Gastroesophageal sphincter (tissue), 4 donors: ENCODE measurements at regions not wholly inside any gene's neighbourhood (a gene's known extent, or its start where the extent isn't known, plus 50 kb on each side); places are given as distances from the start of the nearest gene placed in this dataset.

ENCODE experiments used
- ATAC-seq: fragments of 150-250 bp; one replicate; pipeline ENCODE4 v1.9.1; 2016; ENCODE audit warnings: mild to moderate bottlenecking, moderate library complexity
- H3K27ac ChIP-seq, 4 donors: fragments of 200-600 bp; sonication (generic) in 3 of 4; 1 replicate in 3 of 4; 2 replicates in 1 of 4; pipeline ENCODE4 v1.5.1; 2016 to 2019
- H3K27me3 ChIP-seq: fragments of 200-600 bp; sonication (generic); one replicate; pipeline ENCODE4 v1.5.1; 2019
- H3K36me3 ChIP-seq, 2 donors: fragments of 200-600 bp; sonication (generic); one replicate each; pipeline ENCODE4 v1.5.1; 2019; ENCODE audit warnings: control low read depth in 1 of 2
- H3K4me1 ChIP-seq, 3 donors: fragments of 200-600 bp; sonication (generic); 1 replicate in 2 of 3; 2 replicates in 1 of 3; pipeline ENCODE4 v1.5.1; 2016 to 2019; ENCODE audit warnings: control low read depth in 2 of 3
- H3K4me3 ChIP-seq, 2 donors: fragments of 200-600 bp; sonication (generic); one replicate each; pipeline ENCODE4 v1.5.1; 2019; ENCODE audit warnings: mild to moderate bottlenecking in 1 of 2, moderate library complexity in 1 of 2
- H3K9me3 ChIP-seq, 3 donors: fragments of 200-600 bp; sonication (generic); one replicate each; pipeline ENCODE4 v1.5.1; 2017 to 2019; ENCODE audit warnings: control low read depth in 2 of 3
- EP300 ChIP-seq: sonication (generic); formaldehyde crosslinking; IDR thresholded peaks from one replicate; pipeline ENCODE4 v1.6.1; 2017; ENCODE audit warnings: antibody characterized with exemption, mild to moderate bottlenecking
- POLR2A ChIP-seq, 2 donors: fragments of 450-650 bp; IDR thresholded peaks; one replicate each; pipeline ENCODE4 v1.6.1; 2017; ENCODE audit warnings: antibody characterized with exemption in 2 of 2, mild to moderate bottlenecking in 2 of 2, moderate library complexity in 1 of 2
- POLR2AphosphoS5 ChIP-seq: sonication (generic); formaldehyde crosslinking; IDR thresholded peaks from one replicate; pipeline ENCODE4 v1.6.1; 2017; ENCODE audit warnings: antibody characterized with exemption
- WGBS, 2 donors: methylation state at CpG; one replicate each; pipeline ENCODE4 v1.1.5; 2018; ENCODE audit warnings: low coverage in 1 of 2; 5-methylcytosine and 5-hydroxymethylcytosine counted together
- TF ChIP-seq, protein P1 (sequence below), 4 experiments: fragments of 200-600 bp in 2 of 4; fragments of 450-650 bp in 2 of 4; sonication (generic) in 1 of 4; IDR thresholded peaks; one replicate each; pipeline ENCODE4 v1.5.1; 2017 to 2019; ENCODE audit warnings: antibody characterized with exemption in 4 of 4, mild to moderate bottlenecking in 2 of 4, moderate library complexity in 2 of 4

DNA sequence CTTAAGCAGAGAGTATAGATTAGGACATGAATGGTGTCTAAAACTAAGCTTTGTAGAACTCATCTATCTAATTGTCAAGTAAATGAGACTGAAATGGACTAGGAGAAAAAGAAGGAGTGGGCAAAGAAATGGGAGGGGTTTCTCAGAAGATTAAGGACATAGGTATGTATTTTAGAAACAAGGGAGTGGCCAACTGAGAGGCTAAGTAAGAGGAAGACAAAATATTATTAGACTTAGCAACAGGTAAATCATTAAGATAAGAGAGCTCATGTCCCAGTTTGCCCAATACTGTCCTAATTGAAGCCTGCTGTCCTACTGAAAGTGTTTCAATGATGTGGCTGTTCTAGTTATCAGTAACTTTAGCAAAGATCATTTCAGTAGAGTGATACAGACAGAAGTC, 171.4 kb downstream of the KITLG start:
- H3K4me1 ChIP-seq = peaks cover 0 to 5% (median 0%) of the 10 kb centered on the region in 3 donors
- TF ChIP-seq POLR2AphosphoS5 (no peak), POLR2A (IDR thresholded peaks at IDR 0.05) (no peak), EP300 (no peak)
- TF ChIP-seq, protein P1, sequence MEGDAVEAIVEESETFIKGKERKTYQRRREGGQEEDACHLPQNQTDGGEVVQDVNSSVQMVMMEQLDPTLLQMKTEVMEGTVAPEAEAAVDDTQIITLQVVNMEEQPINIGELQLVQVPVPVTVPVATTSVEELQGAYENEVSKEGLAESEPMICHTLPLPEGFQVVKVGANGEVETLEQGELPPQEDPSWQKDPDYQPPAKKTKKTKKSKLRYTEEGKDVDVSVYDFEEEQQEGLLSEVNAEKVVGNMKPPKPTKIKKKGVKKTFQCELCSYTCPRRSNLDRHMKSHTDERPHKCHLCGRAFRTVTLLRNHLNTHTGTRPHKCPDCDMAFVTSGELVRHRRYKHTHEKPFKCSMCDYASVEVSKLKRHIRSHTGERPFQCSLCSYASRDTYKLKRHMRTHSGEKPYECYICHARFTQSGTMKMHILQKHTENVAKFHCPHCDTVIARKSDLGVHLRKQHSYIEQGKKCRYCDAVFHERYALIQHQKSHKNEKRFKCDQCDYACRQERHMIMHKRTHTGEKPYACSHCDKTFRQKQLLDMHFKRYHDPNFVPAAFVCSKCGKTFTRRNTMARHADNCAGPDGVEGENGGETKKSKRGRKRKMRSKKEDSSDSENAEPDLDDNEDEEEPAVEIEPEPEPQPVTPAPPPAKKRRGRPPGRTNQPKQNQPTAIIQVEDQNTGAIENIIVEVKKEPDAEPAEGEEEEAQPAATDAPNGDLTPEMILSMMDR (IDR thresholded peaks at IDR 0.05) = no peak
- H3K27ac ChIP-seq = no peak overlapping the region
- no peaks in the 10 kb centered on the region for H3K9me3 ChIP-seq
- H3K4me3 ChIP-seq = no peak overlapping the region
- no peaks in the 10 kb centered on the region for H3K27me3 ChIP-seq
- no peak for ATAC-seq
- no peaks in the 10 kb centered on the region for H3K36me3 ChIP-seq

DNA sequence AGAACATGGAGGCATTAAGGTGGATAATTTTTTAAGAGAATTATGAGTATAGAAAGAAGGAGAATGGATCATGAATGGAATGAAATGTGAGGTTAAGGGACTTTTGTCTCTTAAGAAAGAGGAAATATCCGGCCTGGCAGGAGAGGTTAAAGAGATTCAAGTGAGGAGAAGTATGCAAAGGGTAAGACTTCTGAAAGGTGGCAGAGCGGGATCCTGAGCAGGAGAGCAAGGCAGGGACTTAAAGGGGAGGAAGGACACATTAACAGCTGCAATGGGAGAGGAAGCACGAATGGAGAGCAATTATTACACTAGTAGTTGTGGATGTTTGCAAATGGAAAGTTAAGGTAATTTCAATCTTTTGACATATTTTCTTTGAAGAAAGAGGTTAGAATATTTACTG, 171.0 kb downstream of the KITLG start:
- H3K36me3 ChIP-seq = no peaks in the 10 kb centered on the region
- 90 to 92% methylated on average over 2 to 3 of the region's 3 CpGs for WGBS, 2 donors
- no peaks in the 10 kb centered on the region for H3K9me3 ChIP-seq
- no peaks in the 10 kb centered on the region for H3K27me3 ChIP-seq
- TF ChIP-seq POLR2A (IDR thresholded peaks at IDR 0.05) (no peak), POLR2AphosphoS5 (no peak), EP300 (no peak)
- TF ChIP-seq, protein P1 (IDR thresholded peaks at IDR 0.05) = no peak
- H3K27ac ChIP-seq = no peak overlapping the region
- ATAC-seq = no peak
- H3K4me1 ChIP-seq = peaks cover 0 to 5% (median 0%) of the 10 kb centered on the region in 3 donors
- no peak overlapping the region for H3K4me3 ChIP-seq

DNA sequence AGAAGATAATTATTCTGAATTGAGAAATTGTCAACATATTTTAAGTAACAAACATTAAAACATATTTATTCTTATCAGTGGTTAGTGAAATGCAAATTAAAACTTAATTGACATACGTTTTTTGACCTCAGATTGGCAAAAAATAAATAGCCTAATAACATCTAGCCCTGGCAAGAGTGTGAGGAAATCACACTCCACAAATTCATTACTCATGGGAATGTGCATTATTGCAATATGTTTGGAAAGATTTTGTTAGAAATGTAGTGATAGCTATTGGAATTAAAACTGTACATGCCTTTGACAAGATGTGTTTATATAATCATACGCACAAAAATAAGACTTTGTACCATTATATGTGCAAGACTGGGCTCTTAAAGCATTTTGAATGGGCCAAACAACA, 168.6 kb downstream of the KITLG start:
- H3K9me3 ChIP-seq = no peaks in the 10 kb centered on the region
- H3K36me3 ChIP-seq = no peaks in the 10 kb centered on the region
- H3K4me1 ChIP-seq = peaks cover 0 to 3% (median 0%) of the 10 kb centered on the region in 3 donors
- TF ChIP-seq POLR2A (IDR thresholded peaks at IDR 0.05) = no peak
- TF ChIP-seq, protein P1 (IDR thresholded peaks at IDR 0.05) = no peak
- no peak for TF ChIP-seq EP300
- TF ChIP-seq POLR2AphosphoS5 = no peak
- 53 to 62% methylated on average over 2 of the region's 2 CpGs for WGBS, 2 donors
- H3K27ac ChIP-seq = no peak overlapping the region
- no peaks in the 10 kb centered on the region for H3K27me3 ChIP-seq
- no peak overlapping the region for H3K4me3 ChIP-seq
- ATAC-seq = no peak

DNA sequence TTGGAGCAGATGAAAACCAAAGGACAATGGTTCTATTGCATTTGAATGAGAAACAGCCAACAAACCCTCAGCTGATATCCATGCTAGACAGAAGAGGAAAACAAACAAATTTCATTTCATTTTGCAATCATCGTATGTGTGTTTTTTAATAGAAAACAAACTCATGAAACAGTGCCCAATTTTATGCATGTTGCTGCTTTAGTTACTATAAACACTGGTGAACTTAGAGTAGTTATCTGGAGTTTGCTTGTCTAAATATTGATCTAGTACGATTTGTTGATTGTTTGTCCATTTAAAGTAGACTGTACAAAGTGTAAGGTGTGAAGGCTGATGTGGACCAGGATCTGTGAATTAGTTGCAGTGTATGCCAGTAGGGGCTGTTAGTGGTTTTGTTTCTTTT, 166.6 kb downstream of the KITLG start:
- TF ChIP-seq POLR2AphosphoS5 = no peak
- TF ChIP-seq, protein P1 (IDR thresholded peaks at IDR 0.05) = no peak
- no peak for TF ChIP-seq POLR2A (IDR thresholded peaks at IDR 0.05)
- TF ChIP-seq EP300 = no peak
- H3K4me3 ChIP-seq = no peak overlapping the region
- no peaks in the 10 kb centered on the region for H3K27me3 ChIP-seq
- no peaks in the 10 kb centered on the region for H3K9me3 ChIP-seq
- H3K36me3 ChIP-seq = no peaks in the 10 kb centered on the region
- H3K27ac ChIP-seq = no peak overlapping the region
- peaks cover 0 to 2% (median 0%) of the 10 kb centered on the region in 3 donors for H3K4me1 ChIP-seq
- 70 to 76% methylated on average over 2 of the region's 2 CpGs for WGBS, 2 donors
- no peak for ATAC-seq

DNA sequence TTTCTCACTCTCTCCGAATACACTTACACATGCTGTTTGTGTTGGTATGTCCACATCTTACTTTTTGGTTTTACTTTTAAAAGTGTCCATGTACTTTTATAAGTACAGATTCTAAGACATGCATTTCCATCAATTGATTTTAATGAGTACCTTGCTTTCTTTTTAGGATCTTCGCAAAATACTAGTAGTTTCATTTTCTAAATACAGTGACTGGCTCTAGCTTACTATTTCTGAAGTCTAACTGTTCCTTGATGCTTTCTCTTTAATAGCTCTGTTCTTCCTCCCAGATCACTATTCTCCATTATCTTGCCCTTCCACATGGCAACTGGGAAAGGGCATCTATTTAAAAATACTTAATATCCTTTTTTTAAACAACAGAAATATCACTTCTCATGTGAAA, 164.1 kb downstream of the KITLG start:
- 31 to 57% methylated on average over 2 of the region's 2 CpGs for WGBS, 2 donors

More for the DNA sequence above, 164.1 kb downstream of the KITLG start:
- Histone ChIP-seq H3K4me3 (peak overlapping the region in 1 of 2 donors; percentile 22), H3K27me3 (no peaks in the 10 kb centered on the region), H3K27ac (no peak overlapping the region), H3K9me3 (no peaks in the 10 kb centered on the region), H3K4me1 (peaks cover 0 to 18% (median 5%) of the 10 kb centered on the region in 3 donors), H3K36me3 (no peaks in the 10 kb centered on the region)
- no peak for ATAC-seq
- TF ChIP-seq EP300 (no peak), POLR2A (IDR thresholded peaks at IDR 0.05) (no peak), POLR2AphosphoS5 (no peak)
- TF ChIP-seq, protein P1 (IDR thresholded peaks at IDR 0.05) = no peak
